ENCODE measurements at regions not wholly inside any gene's neighbourhood (a gene's known extent, or its start where the extent isn't known, plus 50 kb on each side); places are given as distances from the start of the nearest gene placed in this dataset.
"Not testable (repeated sequence)": the region's sequence is repeated elsewhere in the genome, so short reads cannot be mapped to it uniquely, and the experiment has no call there.

DNA sequence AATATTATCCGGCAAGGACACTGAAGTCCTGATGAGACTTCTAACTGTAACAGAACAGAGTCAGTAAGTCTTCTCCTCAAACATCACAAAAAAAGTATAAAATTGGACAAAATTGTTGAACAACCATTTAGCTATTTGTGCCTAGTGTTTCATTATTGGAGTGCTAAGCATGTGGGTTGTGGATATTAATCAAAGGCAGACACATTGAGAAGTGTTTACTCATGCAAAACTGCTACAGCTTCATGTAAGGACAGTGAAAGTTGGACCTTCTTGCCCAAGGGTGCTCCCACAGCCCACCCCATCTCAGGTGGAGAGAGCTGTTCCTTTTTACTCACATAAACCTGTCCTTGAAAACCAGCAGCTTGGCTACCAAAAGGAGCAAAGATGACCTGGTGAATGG lies 355.1 kb upstream of the DAB2 start:
- DNase-seq, result no peak

DNA sequence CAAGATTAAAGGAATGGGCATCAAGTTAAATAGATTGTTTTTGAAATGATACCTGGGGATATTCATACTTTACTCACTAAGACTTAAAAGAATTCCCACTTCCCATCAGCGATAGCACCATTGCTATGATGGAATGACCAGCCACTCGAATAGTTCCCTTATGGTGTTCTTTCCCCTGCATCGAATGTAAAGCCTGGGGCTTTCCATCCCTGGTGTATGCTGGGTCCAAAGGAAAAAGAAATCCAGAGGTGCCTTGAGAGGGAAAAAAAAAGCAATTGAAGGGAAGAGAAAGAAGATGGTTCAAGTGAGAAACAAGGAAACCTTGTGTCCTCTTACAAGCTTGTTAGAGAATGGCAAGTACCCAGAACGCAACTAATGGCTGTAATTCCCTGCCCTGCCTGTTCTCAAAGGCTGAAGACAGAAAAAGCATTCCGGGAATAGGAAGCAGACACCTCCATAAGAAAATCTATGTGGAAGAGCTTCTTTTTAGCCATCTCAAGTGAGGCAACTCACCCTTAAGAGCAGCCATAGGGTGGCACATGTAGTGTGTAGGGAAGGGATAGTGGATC lies 351.1 kb upstream of the DAB2 start:
- DNase-seq, result no peak

GRCh38 chr5:39775086-39775796 lies 350.5 kb upstream of the DAB2 start:
- no peak for DNase-seq

- no peak for DNase-seq
Measured at GRCh38 chr5:39774605-39775004, 349.8 kb upstream of the DAB2 start.

DNA sequence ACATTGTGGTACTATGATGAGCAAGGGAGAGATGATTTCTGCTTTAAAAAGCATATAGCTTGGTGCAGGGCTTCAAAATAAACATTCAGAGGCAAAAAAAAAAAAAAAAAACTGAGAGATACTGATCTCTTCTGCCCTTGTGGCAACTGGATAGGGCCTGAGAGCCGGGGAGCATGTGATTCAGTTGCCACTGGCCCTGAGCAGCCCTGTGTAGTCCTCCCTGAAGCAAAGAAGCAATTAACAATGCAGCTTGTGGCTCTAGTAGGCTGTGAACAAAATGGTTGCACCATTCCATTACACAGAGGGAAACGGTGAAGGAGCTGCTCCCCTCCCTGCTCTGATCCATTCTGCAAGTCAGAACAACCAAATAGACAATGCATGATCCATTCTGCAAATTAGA lies 347.5 kb upstream of the DAB2 start:
- DNase-seq, result no peak

GRCh38 chr5:39767916-39768315 lies 343.1 kb upstream of the DAB2 start:
- DNase-seq, result no peak

DNA sequence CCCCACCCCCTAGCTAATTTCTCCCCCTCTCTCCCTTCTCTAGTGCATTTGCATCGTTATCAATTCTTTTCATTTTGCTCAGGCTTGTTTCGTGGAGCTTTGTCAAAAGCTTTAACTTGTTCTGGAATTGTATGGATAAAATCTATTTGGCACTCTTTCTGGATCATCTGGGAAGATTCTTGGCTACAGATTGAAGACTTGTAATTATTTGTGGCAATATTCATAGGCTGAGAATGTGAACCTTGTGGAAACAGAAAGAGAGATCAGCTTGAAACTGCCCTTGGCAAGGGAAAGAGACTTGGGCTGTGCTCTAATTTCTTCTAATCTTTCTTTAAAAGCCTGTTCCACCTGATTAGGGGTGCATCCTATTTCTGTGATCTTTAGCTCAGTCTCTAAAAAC lies 340.6 kb upstream of the DAB2 start:
- DNase-seq, result no peak

GRCh38 chr5:39762761-39763160 lies 338.0 kb upstream of the DAB2 start:
- DNase-seq, result no peak

DNA sequence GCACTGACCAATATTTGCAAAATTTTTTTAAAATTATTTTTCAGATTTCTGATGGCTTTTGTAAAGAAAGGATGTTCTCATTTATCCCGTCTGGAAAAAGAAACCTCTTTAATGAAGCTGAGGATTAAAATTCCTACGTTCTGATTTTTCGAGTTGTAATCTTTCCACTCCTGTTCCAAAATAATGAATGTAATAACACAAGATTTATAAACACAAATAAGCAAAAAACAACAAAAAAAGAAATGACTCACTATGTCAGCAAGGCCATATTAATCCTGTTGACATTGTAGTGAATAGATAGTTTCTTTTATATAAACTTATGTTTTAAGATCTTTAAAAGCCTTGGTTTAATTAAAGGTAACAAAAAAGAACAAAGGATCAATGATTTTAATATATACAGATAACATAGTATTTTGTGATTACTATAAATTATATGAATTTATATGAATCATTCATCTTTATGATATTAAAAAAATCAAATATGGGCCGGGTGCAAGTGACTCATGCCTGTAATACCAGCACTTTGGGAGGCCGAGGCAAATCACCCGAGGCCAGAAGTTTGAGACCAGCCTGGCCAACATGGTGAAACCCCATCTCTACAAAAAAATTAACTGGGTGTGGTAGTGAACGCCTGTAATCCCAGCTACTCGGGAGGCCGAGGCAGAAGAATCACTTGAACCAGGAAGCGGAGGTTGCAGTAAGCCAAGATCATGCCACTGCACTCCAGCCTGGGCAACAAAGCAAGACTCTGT lies 336.6 kb upstream of the DAB2 start:
- DNase-seq, result no peak

DNA sequence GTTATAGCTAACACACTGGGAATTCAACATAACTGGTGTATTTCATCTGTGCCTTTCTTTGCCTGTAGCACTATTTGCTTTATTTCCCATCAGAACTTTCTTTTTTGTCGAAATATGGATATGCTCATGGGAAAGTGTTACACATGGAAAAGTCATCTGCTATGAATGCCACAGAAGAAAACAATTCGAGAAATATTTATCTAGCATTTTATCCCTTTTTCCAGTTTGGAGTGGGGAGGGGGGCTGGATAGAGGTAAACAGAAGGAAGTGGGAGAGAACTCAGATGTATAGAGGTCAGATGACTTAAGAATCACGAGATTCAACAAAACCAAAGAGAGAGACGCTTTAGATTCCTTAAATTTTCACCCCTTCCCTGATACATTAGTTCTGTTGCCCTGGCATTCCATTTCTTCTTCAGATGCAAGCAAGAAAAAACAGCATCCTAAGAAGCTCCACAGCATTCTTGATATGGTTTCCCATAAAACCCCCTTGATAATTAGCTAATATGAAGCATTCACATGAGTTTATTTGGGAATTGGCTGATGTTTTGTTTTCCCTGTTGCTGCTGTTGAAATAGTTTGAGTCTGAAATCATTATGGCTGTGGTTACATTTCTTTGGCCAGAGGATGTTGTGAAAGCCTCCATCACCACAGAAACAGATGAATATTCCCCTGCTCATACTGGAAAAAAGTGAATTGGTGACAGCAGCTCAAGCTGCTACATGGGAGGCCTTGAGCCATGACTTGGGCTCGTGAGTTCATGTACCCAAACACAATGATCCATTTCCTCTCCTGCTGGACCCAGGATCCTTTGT lies 335.8 kb upstream of the DAB2 start:
- no peak for DNase-seq

DNA sequence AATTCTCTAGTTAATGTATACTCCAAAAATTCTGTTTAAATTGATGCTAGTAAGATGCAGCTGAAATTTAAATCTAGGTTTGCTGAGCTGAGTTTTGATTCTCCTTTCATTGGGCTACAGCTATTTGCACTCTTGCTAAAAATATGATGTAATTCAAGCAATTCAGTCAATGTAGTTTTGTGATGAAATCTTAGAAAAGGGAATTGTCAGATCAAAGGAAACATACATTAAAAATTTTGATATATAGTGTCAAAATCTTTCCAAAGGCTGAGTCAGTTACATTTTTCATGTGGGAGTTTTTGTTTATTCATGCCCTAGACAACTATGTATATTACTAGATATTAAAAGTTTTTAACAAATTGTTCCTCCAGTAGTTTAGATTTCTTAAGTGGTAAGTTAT lies 334.9 kb upstream of the DAB2 start:
- DNase-seq, result no peak

DNA sequence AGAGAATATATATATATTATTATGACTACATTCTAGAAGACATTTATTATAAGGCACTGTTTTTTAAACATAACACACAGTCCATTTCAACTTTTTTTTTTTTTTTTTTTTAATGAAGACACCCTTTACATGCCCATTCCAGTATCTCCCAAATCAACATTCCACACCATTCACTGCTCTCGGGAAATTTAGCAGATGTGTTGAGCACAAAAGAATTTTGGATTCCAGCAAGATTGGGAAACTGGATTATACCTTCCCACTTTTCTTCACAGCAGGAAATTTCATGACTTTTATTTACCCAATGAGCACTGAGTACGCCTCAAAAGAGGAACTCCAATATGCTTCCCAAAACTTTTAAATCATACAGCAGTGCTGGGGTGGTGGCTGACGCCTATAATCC lies 333.6 kb upstream of the DAB2 start:
- DNase-seq, result no peak

DNA sequence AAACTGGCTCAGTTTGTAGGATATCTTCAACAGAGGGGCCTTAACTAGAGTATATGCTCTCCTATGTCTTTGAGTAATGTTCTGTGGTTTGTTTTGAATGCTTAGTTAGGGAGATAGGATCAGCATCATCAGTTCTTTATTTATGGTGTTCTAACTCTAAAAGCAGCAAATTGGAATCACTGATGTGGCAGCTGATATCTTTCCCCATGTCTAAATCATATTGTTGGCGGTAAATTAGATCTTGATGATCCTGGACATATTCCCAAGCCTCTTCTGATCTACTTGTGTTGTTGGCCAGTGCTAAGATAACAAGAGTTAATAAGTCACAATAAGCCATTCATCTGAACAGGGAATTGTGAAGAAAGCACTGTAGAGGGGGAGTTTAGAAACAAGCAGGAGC lies 332.4 kb upstream of the DAB2 start:
- DNase-seq, result no peak

DNA sequence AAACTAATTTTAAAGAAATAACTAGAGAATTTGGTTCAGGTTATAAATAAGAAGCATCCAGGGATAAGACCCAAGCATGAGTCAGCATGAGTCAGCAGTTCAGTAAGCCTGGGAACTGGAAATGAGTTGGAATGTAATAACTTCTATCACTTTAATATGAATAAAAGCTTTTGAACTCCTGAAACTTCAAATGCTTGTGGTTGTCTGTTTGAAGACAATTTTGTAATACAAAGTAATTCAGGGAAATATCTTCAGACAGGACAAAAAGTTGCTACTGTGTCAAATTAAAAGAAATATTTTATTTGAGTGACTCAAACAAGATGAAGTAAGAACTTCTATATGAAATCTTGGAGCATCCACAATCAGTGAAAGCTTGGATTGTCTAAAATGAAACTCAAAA lies 331.2 kb upstream of the DAB2 start:
- DNase-seq, result no peak

DNA sequence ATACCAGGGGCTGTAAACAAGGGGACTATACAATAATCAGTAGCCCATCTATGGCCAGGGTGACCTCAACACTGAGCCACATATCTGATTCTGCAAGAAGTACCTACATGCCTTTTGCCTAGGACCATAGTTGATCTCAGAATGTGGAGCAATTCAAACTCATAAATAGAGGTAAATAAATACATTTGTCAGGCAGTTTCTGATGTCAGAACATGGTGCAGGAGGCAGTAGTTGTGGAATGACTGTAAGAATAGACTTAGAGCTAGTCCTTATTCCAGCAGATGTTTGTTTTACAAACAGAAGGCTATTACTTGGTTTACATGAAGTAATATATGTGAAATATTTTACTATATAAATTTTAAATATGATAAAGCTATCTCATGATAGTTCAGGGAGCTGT lies 330.7 kb upstream of the DAB2 start:
- DNase-seq, result no peak

GRCh38 chr5:39753747-39754146 lies 329.0 kb upstream of the DAB2 start:
- DNase-seq, result not testable (repeated sequence)

- DNase-seq, result no peak
Measured at GRCh38 chr5:39750661-39751060, 325.9 kb upstream of the DAB2 start.

GRCh38 chr5:39742916-39743315 lies 318.1 kb upstream of the DAB2 start:
- DNase-seq, result no peak

DNA sequence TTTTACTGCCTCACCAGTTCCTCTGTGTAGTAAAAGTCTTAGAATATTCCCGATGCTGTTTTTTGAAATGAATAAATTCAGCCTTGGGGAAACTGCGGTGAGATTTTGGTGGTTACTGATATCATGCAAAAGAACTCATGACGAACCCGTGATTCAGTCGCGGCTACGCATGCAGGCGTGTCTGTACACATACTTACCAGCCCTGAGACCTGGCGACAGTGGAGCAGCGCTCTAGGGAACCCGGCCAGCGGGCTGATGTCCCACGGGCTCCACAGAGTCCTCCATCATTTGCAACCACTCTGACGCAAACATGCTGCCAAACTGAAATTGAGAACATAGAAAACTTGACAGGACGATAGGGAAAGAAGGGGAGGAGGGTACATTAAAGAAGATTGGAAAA lies 315.6 kb upstream of the DAB2 start:
- DNase-seq, result no peak

- no peak for DNase-seq
Measured at GRCh38 chr5:39732166-39732565, 307.4 kb upstream of the DAB2 start.

DNA sequence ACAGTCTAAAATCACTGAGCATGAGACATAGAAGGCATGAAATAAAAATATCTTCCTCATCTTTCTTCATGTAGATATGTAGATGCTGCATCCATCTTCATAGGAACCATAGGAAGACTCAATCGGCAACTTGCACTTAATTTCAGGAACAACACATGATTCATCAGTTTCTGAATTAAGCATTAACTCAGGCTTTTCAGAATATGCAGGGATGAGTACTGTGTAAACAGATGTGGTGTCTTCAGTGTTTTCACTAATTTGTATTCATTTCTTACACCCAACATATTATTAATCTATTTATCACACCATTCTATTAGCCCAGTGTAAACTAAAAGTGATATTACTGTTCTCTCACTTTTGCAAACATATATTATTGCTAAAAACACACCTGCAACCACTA lies 305.9 kb upstream of the DAB2 start:
- DNase-seq, result no peak

- DNase-seq, result no peak
Measured at GRCh38 chr5:39730006-39730405, 305.2 kb upstream of the DAB2 start.

DNA sequence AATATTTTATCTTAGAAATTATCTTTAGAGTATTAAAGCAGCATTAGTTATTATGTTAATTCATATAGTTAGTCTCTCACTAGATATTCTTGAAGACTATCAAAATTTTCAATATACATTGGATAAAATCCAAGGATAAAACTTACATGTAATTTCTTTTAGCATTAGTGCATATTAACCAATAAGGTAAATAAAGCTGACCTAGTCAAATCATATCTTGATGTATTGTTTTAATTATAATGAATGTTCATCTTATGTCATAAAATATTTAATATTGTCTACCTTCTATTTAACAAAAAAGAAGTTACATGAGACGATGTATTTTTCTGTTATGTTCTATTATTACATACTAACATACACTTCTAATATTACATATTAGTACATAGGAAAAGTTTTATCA lies 301.7 kb upstream of the DAB2 start:
- DNase-seq, result no peak

DNA sequence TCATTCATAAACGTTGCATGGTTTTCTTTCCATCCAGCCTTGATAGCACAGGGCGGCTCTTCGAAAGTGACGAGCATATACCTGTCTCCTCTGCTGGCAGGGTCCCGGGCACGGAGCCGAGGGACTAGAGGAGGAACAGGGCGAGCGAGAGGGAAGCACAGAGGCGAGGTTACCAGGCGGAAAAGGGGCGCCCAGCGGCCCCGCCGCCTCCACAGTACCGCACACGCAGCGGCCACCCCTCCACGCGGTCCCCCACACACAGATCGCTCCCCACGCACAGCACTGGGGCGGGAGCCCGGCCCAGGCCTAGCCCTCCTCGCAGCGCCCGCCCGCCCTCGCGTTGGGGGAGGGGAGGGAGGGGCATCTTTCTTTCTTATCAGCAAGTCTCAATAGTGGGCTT lies 296.6 kb upstream of the DAB2 start:
- no peak for DNase-seq

Measured in KG1 (cell line).